Heart left ventricle (tissue), 16 donors: ENCODE measurements at regions not wholly inside any gene's neighbourhood (a gene's known extent, or its start where the extent isn't known, plus 50 kb on each side); places are given as distances from the start of the nearest gene placed in this dataset.

Experiments used
- ATAC-seq, 4 donors: fragments of 200-7000 bp; cut with Tn5 transposase; one replicate each; pipeline ENCODE4 v1.9.1; 2020 to 2022; ENCODE audit warnings: moderate library complexity in 4 of 4, mild to moderate bottlenecking in 3 of 4, moderate number of reproducible peaks in 1 of 4
- DNase-seq, 5 donors: peaks; one replicate each; pipeline ENCODE4 v3.0.0-alpha.2; 2020
- H3K27ac ChIP-seq, 12 donors: fragments of 200-600 bp; sonication (generic) in 4 of 12; one replicate each; pipeline versions ENCODE4 v1.5.0 to v1.8.0; 2016 to 2022; ENCODE audit warnings: mild to moderate bottlenecking in 2 of 12
- H3K27me3 ChIP-seq, 9 donors: fragments of 200-600 bp; sonication (generic) in 2 of 9; one replicate each; pipeline versions ENCODE4 v1.5.1 to v1.8.0; 2016 to 2022; ENCODE audit warnings: mild to moderate bottlenecking in 3 of 9
- H3K36me3 ChIP-seq, 9 donors: fragments of 200-600 bp; sonication (generic) in 2 of 9; one replicate each; pipeline versions ENCODE4 v1.5.0 to v1.8.0; 2018 to 2022; ENCODE audit warnings: mild to moderate bottlenecking in 2 of 9
- H3K4me1 ChIP-seq, 12 donors: fragments of 200-600 bp; sonication (generic) in 4 of 12; one replicate each; pipeline versions ENCODE4 v1.5.0 to v1.8.0; 2016 to 2022; ENCODE audit warnings: mild to moderate bottlenecking in 3 of 12
- H3K4me3 ChIP-seq, 12 donors: fragments of 200-600 bp; sonication (generic) in 4 of 12; one replicate each; pipeline versions ENCODE4 v1.5.0 to v1.8.0; 2017 to 2022; ENCODE audit warnings: mild to moderate bottlenecking in 9 of 12, moderate library complexity in 4 of 12
- H3K9me3 ChIP-seq, 12 donors: fragments of 200-600 bp; sonication (generic) in 4 of 12; one replicate each; pipeline versions ENCODE4 v1.5.0 to v1.8.0; 2016 to 2022; ENCODE audit warnings: mild to moderate bottlenecking in 1 of 12
- POLR2A ChIP-seq, 2 donors: fragments of 450-650 bp; IDR thresholded peaks; one replicate each; pipeline ENCODE4 v1.6.1; 2017; ENCODE audit warnings: antibody characterized with exemption in 2 of 2, mild to moderate bottlenecking in 2 of 2, moderate library complexity in 2 of 2
- WGBS, 4 donors: extraction: QIAGEN DNeasy Blood & Tissue Kit in 2 of 4; methylation state at CpG; one replicate each; pipeline versions ENCODE4 v1.1.5 to v1.1.7; 2013 to 2018; 5-methylcytosine and 5-hydroxymethylcytosine counted together
- intact Hi-C, 10 donors: fragments of 100-400 bp; cut with DNase I; formaldehyde crosslinking; loops; one replicate each; pipeline versions ENCODE4 v1.11.1 to v1.14.2; 2022
- TF ChIP-seq, protein P1 (sequence below), 12 donors: fragments of 200-600 bp; sonication (generic) in 4 of 12; IDR thresholded peaks; one replicate each; pipeline versions ENCODE4 v1.5.0 to v1.8.0; 2018 to 2022; ENCODE audit warnings: antibody characterized with exemption in 12 of 12, mild to moderate bottlenecking in 5 of 12
- donor health status: ischemic (EF 13 %, LVEDD 7.1; RV severe dilation, severe dysfunction).
- donor health status: healthy with polysubstance abuse.
- donor health status: DM: no; HTN: yes; CAD: no.
- donor health status: DM: no; HTN: no; CAD: no.
- donor health status: ischemic (EF 25% LVEDD 6.9; RV normal size, moderate dysfunction).
- donor health status: ischemic (EF 25% LVEDD 5.7; RV mildly dilated, moderate dysfunction).
- donor health status: healthy.
- donor health status: DM: yes; HTN: yes; CAD: no.
- donor health status: ischemic (EF 35%, LVEDD 5.7; RV mildly dilated, moderate dysfunction).
- donor health status: nonischemic (EF 11% LVEDD 7.7; RV severe dilation, severe dysfunction).
- donor health status: DM: yes; HTN: yes; CAD: no.
- donor health status: PGD.
- donor health status: ischemic (EF 29% LVEDD 5.4; RV normal size, mild dysfunction).
- donor health status: nonischemic (EF 23%, LVEDD 6.1; RV moderate dilation, normal function).

DNA sequence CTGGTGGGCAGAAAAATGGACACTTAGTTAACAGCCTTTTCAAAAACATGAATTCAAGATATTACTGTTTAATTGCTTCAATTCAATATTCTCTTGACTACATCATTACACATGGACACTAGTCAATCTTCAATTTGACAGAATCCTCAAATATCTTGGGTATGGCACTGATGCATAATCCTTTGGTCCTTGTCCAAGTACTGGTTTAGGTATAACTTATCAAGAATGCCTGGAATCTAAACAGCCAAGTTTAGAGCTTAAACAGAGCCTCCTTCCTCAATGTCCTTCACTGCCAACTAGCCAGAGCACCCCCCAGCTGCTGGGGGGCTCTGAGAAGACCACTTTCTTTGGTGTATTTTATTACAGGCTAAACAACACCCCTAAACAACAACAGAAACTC, 61.6 kb upstream of the ERCC6L2 start:
- ATAC-seq (no peak), DNase-seq (no peak)
- H3K9me3 ChIP-seq = no peaks in the 10 kb centered on the region
- TF ChIP-seq POLR2A (IDR thresholded peaks at IDR 0.05) = no peak
- TF ChIP-seq, protein P1, sequence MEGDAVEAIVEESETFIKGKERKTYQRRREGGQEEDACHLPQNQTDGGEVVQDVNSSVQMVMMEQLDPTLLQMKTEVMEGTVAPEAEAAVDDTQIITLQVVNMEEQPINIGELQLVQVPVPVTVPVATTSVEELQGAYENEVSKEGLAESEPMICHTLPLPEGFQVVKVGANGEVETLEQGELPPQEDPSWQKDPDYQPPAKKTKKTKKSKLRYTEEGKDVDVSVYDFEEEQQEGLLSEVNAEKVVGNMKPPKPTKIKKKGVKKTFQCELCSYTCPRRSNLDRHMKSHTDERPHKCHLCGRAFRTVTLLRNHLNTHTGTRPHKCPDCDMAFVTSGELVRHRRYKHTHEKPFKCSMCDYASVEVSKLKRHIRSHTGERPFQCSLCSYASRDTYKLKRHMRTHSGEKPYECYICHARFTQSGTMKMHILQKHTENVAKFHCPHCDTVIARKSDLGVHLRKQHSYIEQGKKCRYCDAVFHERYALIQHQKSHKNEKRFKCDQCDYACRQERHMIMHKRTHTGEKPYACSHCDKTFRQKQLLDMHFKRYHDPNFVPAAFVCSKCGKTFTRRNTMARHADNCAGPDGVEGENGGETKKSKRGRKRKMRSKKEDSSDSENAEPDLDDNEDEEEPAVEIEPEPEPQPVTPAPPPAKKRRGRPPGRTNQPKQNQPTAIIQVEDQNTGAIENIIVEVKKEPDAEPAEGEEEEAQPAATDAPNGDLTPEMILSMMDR (IDR thresholded peaks at IDR 0.05) = no peak
- intact Hi-C loops = no loop called here
- H3K27me3 ChIP-seq = no peaks in the 10 kb centered on the region
- H3K4me3 ChIP-seq = no peak overlapping the region
- no peak overlapping the region for H3K27ac ChIP-seq
- no peaks in the 10 kb centered on the region for H3K4me1 ChIP-seq
- H3K36me3 ChIP-seq = peaks cover 0 to 9% (median 0%) of the 10 kb centered on the region in 9 donors

DNA sequence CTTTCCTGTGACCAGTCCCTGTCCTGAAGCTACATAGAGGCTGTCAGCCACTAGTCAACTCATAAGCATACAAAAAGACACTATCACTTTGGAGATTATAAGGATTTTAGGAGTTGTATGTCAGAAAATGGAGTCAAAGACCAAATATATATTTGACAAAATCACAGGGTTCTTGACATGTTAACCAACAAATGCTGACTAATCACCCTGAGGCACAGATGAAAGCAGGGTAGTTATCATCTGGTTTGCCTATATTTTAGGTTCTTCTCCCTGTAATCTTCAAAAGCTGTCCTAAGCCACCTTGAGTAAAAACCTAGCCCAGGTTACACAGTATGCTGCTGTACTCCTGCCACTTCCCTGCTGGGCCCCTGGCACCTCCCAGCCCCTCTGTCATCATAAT, 64.7 kb upstream of the ERCC6L2 start:
- peaks cover 0 to 9% (median 0%) of the 10 kb centered on the region in 9 donors for H3K36me3 ChIP-seq
- TF ChIP-seq, protein P1 (IDR thresholded peaks at IDR 0.05) = no peak
- TF ChIP-seq POLR2A (IDR thresholded peaks at IDR 0.05) = no peak
- peaks cover 0 to 16% (median 2%) of the 10 kb centered on the region in 12 donors for H3K4me1 ChIP-seq
- no peak for ATAC-seq
- no peak for DNase-seq
- no peaks in the 10 kb centered on the region for H3K9me3 ChIP-seq
- no peak overlapping the region for H3K4me3 ChIP-seq
- no peak overlapping the region for H3K27ac ChIP-seq
- intact Hi-C loops = no loop called here
- H3K27me3 ChIP-seq = no peaks in the 10 kb centered on the region

DNA sequence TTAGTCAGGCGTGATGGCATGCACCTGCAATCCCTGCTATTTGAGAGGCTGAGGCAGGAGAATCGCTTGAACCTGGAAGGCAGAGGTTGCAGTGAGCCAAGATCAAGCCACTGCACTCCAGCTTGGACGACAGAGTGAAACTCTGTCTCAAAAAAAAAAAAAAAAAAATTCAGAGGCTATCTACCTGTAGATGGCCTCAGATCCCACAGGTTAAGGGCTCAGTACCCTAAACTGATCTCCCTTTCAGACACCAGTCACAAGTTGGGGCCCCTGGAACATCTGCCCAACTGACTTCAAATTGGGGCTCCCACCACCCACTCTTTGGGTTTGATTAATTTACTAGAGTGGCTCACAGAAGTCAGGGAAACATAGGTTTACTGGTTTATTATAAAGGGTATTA, 65.4 kb upstream of the ERCC6L2 start:
- no peaks in the 10 kb centered on the region for H3K27me3 ChIP-seq
- TF ChIP-seq POLR2A (IDR thresholded peaks at IDR 0.05) = no peak
- TF ChIP-seq, protein P1 (IDR thresholded peaks at IDR 0.05) = no peak
- H3K36me3 ChIP-seq = peaks cover 0 to 9% (median 0%) of the 10 kb centered on the region in 9 donors
- H3K9me3 ChIP-seq = no peaks in the 10 kb centered on the region
- ATAC-seq (no peak), DNase-seq (no peak)
- intact Hi-C loops = no loop called here
- H3K27ac ChIP-seq = no peak overlapping the region
- peaks cover 0 to 16% (median 2%) of the 10 kb centered on the region in 12 donors for H3K4me1 ChIP-seq
- no peak overlapping the region for H3K4me3 ChIP-seq
- WGBS, 4 donors = 87 to 91% (median 88%) methylated on average over 3 of the region's 3 CpGs

DNA sequence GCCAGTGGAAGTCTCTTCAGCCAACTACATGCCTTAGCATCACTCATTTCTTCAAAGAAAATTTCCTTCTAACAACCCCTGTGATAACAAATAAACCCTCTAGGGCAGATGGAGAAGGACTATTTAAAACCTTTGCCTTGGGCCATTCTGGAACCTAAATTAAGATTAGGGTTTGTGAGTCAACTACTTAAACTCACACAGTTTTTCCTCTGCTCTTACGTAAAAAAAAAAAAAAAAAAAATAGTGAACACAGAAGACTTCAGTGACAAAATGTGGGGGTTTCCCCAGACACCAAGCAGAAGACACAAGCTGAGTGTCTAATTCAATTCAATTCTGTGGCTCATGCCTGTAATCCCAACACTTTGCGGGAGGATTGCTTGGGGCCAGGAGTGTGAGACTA, 65.8 kb upstream of the ERCC6L2 start:
- no peak for TF ChIP-seq POLR2A (IDR thresholded peaks at IDR 0.05)
- TF ChIP-seq, protein P1 (IDR thresholded peaks at IDR 0.05) = no peak
- 92 to 96% (median 95%) methylated on average over 2 of the region's 2 CpGs for WGBS, 4 donors
- peaks cover 0 to 9% (median 0%) of the 10 kb centered on the region in 9 donors for H3K36me3 ChIP-seq
- H3K4me1 ChIP-seq = peaks cover 0 to 16% (median 2%) of the 10 kb centered on the region in 12 donors
- no peak overlapping the region for H3K27ac ChIP-seq
- ATAC-seq = no peak
- DNase-seq = no peak
- no peaks in the 10 kb centered on the region for H3K9me3 ChIP-seq
- intact Hi-C loops = no loop called here
- no peaks in the 10 kb centered on the region for H3K27me3 ChIP-seq
- H3K4me3 ChIP-seq = no peak overlapping the region
